Muscle layer of duodenum (tissue), 2 donors: ENCODE measurements at regions not wholly inside any gene's neighbourhood (a gene's known extent, or its start where the extent isn't known, plus 50 kb on each side); places are given as distances from the start of the nearest gene placed in this dataset.
"Not testable (repeated sequence)": the region's sequence is repeated elsewhere in the genome, so short reads cannot be mapped to it uniquely, and the experiment has no call there.

ENCODE experiments used
- H3K27ac ChIP-seq: one replicate; pipeline ENCODE4 v1.7.0; 2013; ENCODE audit warnings: mild to moderate bottlenecking, low read length
- H3K27me3 ChIP-seq: one replicate; pipeline ENCODE4 v1.7.0; 2013; ENCODE audit warnings: low read depth, mild to moderate bottlenecking, control low read depth, low read length
- H3K36me3 ChIP-seq, 2 donors: one replicate each; pipeline ENCODE4 v1.7.0; 2013; ENCODE audit warnings: low read length in 2 of 2, control low read depth in 1 of 2, mild to moderate bottlenecking in 1 of 2; ENCODE audit not compliant: insufficient read depth in 2 of 2, control insufficient read depth in 1 of 2
- H3K4me1 ChIP-seq, 2 donors: one replicate each; pipeline ENCODE4 v1.7.0; 2013; ENCODE audit warnings: low read length in 2 of 2, mild to moderate bottlenecking in 2 of 2, control low read depth in 1 of 2, moderate library complexity in 1 of 2; ENCODE audit not compliant: insufficient read depth in 2 of 2, control insufficient read depth in 1 of 2
- H3K4me3 ChIP-seq, 2 donors: one replicate each; pipeline ENCODE4 v1.7.0; 2013; ENCODE audit warnings: low read length in 2 of 2, low read depth in 1 of 2, mild to moderate bottlenecking in 1 of 2
- H3K9me3 ChIP-seq, 2 donors: one replicate each; pipeline ENCODE4 v1.7.0; 2013; ENCODE audit warnings: low read length in 2 of 2, control low read depth in 1 of 2, mild to moderate bottlenecking in 1 of 2; ENCODE audit not compliant: control insufficient read depth in 1 of 2
- donor health status: healthy.

- Histone ChIP-seq H3K4me1 (peaks cover 0 to 8% of the 10 kb centered on the region in 2 donors), H3K9me3 (no peaks in the 10 kb centered on the region), H3K4me3 (no peak overlapping the region), H3K27me3 (no peaks in the 10 kb centered on the region), H3K36me3 (no peaks in the 10 kb centered on the region), H3K27ac (no peak overlapping the region)
Observed at GRCh38 chr10:64635906-64636305, 1114.7 kb downstream of the REEP3 start.

GRCh38 chr10:64636461-64636860 is 1115.3 kb downstream of the REEP3 start:
- no peak overlapping the region for H3K27ac ChIP-seq
- H3K4me1 ChIP-seq = peaks cover 0 to 2% of the 10 kb centered on the region in 2 donors
- H3K4me3 ChIP-seq = no peak overlapping the region
- no peaks in the 10 kb centered on the region for H3K27me3 ChIP-seq
- H3K9me3 ChIP-seq = no peaks in the 10 kb centered on the region
- no peaks in the 10 kb centered on the region for H3K36me3 ChIP-seq

- no peak overlapping the region for H3K27ac ChIP-seq
Observed at GRCh38 chr10:64637939-64638338, 1116.7 kb downstream of the REEP3 start.

GRCh38 chr10:64648915-64649314 is 1127.7 kb downstream of the REEP3 start:
- H3K4me1 ChIP-seq = no peaks in the 10 kb centered on the region
- no peaks in the 10 kb centered on the region for H3K9me3 ChIP-seq
- H3K36me3 ChIP-seq = no peaks in the 10 kb centered on the region
- H3K4me3 ChIP-seq = no peak overlapping the region
- H3K27me3 ChIP-seq = no peaks in the 10 kb centered on the region
- H3K27ac ChIP-seq = no peak overlapping the region

More at GRCh38 chr10:64637939-64638338, 1116.7 kb downstream of the REEP3 start:
- no peak overlapping the region for H3K4me3 ChIP-seq
- H3K36me3 ChIP-seq = no peaks in the 10 kb centered on the region
- H3K4me1 ChIP-seq = no peaks in the 10 kb centered on the region
- H3K27me3 ChIP-seq = no peaks in the 10 kb centered on the region
- no peaks in the 10 kb centered on the region for H3K9me3 ChIP-seq

GRCh38 chr10:64658528-64658927 is 1137.3 kb downstream of the REEP3 start:
- Histone ChIP-seq H3K9me3 (no peaks in the 10 kb centered on the region), H3K27me3 (no peaks in the 10 kb centered on the region), H3K36me3 (no peaks in the 10 kb centered on the region), H3K27ac (no peak overlapping the region), H3K4me3 (no peak overlapping the region), H3K4me1 (no peaks in the 10 kb centered on the region)

- Histone ChIP-seq H3K9me3 (no peaks in the 10 kb centered on the region), H3K4me1 (no peaks in the 10 kb centered on the region)
Observed at GRCh38 chr10:64659311-64659710, 1138.1 kb downstream of the REEP3 start.

GRCh38 chr10:64682043-64682442 is 1160.8 kb downstream of the REEP3 start:
- H3K9me3 ChIP-seq = no peaks in the 10 kb centered on the region
- H3K27me3 ChIP-seq = no peaks in the 10 kb centered on the region
- H3K4me1 ChIP-seq = no peaks in the 10 kb centered on the region
- H3K4me3 ChIP-seq = no peak overlapping the region
- H3K27ac ChIP-seq = no peak overlapping the region
- no peaks in the 10 kb centered on the region for H3K36me3 ChIP-seq

More at GRCh38 chr10:64659311-64659710, 1138.1 kb downstream of the REEP3 start:
- no peaks in the 10 kb centered on the region for H3K36me3 ChIP-seq
- no peak overlapping the region for H3K4me3 ChIP-seq
- no peak overlapping the region for H3K27ac ChIP-seq
- H3K27me3 ChIP-seq = no peaks in the 10 kb centered on the region

GRCh38 chr10:64690194-64690593 is 1169.0 kb downstream of the REEP3 start:
- Histone ChIP-seq H3K27ac (no peak overlapping the region), H3K9me3 (no peaks in the 10 kb centered on the region), H3K27me3 (no peaks in the 10 kb centered on the region), H3K36me3 (no peaks in the 10 kb centered on the region), H3K4me3 (no peak overlapping the region), H3K4me1 (no peaks in the 10 kb centered on the region)

- Histone ChIP-seq H3K4me1 (no peaks in the 10 kb centered on the region), H3K36me3 (no peaks in the 10 kb centered on the region), H3K9me3 (no peaks in the 10 kb centered on the region), H3K27ac (no peak overlapping the region), H3K27me3 (no peaks in the 10 kb centered on the region), H3K4me3 (no peak overlapping the region)
Observed at GRCh38 chr10:64699244-64699643, 1178.0 kb downstream of the REEP3 start.

- not testable (repeated sequence) for H3K4me1 ChIP-seq, H3K36me3 ChIP-seq, H3K4me3 ChIP-seq, H3K27ac ChIP-seq, H3K9me3 ChIP-seq, H3K27me3 ChIP-seq
Observed at GRCh38 chr10:64702086-64702485, 1180.9 kb downstream of the REEP3 start.

GRCh38 chr10:64708884-64709681 is 1187.9 kb downstream of the REEP3 start:
- Histone ChIP-seq H3K4me1 (no peaks in the 10 kb centered on the region), H3K36me3 (no peaks in the 10 kb centered on the region), H3K27me3 (no peaks in the 10 kb centered on the region)

GRCh38 chr10:64726466-64726865 is 1205.3 kb downstream of the REEP3 start:
- Histone ChIP-seq H3K36me3 (no peaks in the 10 kb centered on the region), H3K4me1 (no peaks in the 10 kb centered on the region), H3K27me3 (no peaks in the 10 kb centered on the region)

More at GRCh38 chr10:64708884-64709681, 1187.9 kb downstream of the REEP3 start:
- Histone ChIP-seq H3K27ac (no peak overlapping the region), H3K4me3 (no peak overlapping the region), H3K9me3 (peaks cover 0 to 2% of the 10 kb centered on the region in 2 donors)

More at GRCh38 chr10:64726466-64726865, 1205.3 kb downstream of the REEP3 start:
- Histone ChIP-seq H3K4me3 (no peak overlapping the region), H3K27ac (no peak overlapping the region), H3K9me3 (no peaks in the 10 kb centered on the region)
